ENCODE measurements at regions not wholly inside any gene's neighbourhood (a gene's known extent, or its start where the extent isn't known, plus 50 kb on each side); places are given as distances from the start of the nearest gene placed in this dataset.

GRCh38 chr22:25494774-25495173 lies 69.7 kb upstream of the GRK3 start:
- Histone ChIP-seq H3K27ac (no peak overlapping the region), H3K4me1 (peaks cover 0 to 13% (median 0%) of the 10 kb centered on the region in 4 donors), H3K36me3 (no peaks in the 10 kb centered on the region), H3K4me3 (no peak overlapping the region), H3K27me3 (no peaks in the 10 kb centered on the region), H3K9me3 (no peaks in the 10 kb centered on the region)
- ATAC-seq (no peak), DNase-seq (no peak)
- TF ChIP-seq CTCF (IDR thresholded peaks at IDR 0.05) (no peak), POLR2A (IDR thresholded peaks at IDR 0.05) (no peak)
- 46% methylated on average over 3 of the region's 3 CpGs for WGBS (ENCODE audit: insufficient coverage, low coverage, low lambda C conversion rate, missing lambda C conversion rate)
- intact Hi-C loops (cut with DNase I), result no loop called here

- ATAC-seq (peak; percentile 80 to 95 (median 88)), DNase-seq (peak; percentile 37 to 85 (median 68))
- H3K27me3 ChIP-seq, result no peaks in the 10 kb centered on the region
- intact Hi-C loops (cut with DNase I), result no loop called here
- peaks cover 0 to 13% (median 0%) of the 10 kb centered on the region in 4 donors for H3K4me1 ChIP-seq
- no peaks in the 10 kb centered on the region for H3K9me3 ChIP-seq
- H3K4me3 ChIP-seq, result no peak overlapping the region
- WGBS (ENCODE audit: insufficient coverage, low coverage, low lambda C conversion rate, missing lambda C conversion rate), result 36% methylated on average over 1 of the region's 1 CpG
- no peaks in the 10 kb centered on the region for H3K36me3 ChIP-seq
- no peak overlapping the region for H3K27ac ChIP-seq
- TF ChIP-seq POLR2A (IDR thresholded peaks at IDR 0.05) (no peak), CTCF (IDR thresholded peaks at IDR 0.05) (no peak)
Observed at GRCh38 chr22:25495285-25495684, 69.2 kb upstream of the GRK3 start.

- intact Hi-C loops (cut with DNase I), result no loop called here
- 52% methylated on average over 4 of the region's 4 CpGs for WGBS (ENCODE audit: insufficient coverage, low coverage, low lambda C conversion rate, missing lambda C conversion rate)
- TF ChIP-seq POLR2A (IDR thresholded peaks at IDR 0.05) (no peak), CTCF (IDR thresholded peaks at IDR 0.05) (no peak)
Observed at GRCh38 chr22:25496396-25497064, 67.9 kb upstream of the GRK3 start.

GRCh38 chr22:25497181-25497641 lies 67.3 kb upstream of the GRK3 start:
- Histone ChIP-seq H3K27me3 (no peaks in the 10 kb centered on the region), H3K4me3 (no peak overlapping the region), H3K9me3 (no peaks in the 10 kb centered on the region), H3K27ac (no peak overlapping the region), H3K4me1 (peaks cover 0 to 13% (median 0%) of the 10 kb centered on the region in 4 donors), H3K36me3 (no peaks in the 10 kb centered on the region)
- intact Hi-C loops (cut with DNase I), result no loop called here
- DNase-seq, result no peak
- TF ChIP-seq CTCF (IDR thresholded peaks at IDR 0.05), result no peak
- TF ChIP-seq POLR2A (IDR thresholded peaks at IDR 0.05), result no peak
- ATAC-seq, result no peak
- 76% methylated on average over 2 of the region's 2 CpGs for WGBS (ENCODE audit: insufficient coverage, low coverage, low lambda C conversion rate, missing lambda C conversion rate)

More at GRCh38 chr22:25496396-25497064, 67.9 kb upstream of the GRK3 start:
- ATAC-seq, result no peak
- H3K36me3 ChIP-seq, result no peaks in the 10 kb centered on the region
- no peak for DNase-seq
- H3K27me3 ChIP-seq, result no peaks in the 10 kb centered on the region
- H3K4me3 ChIP-seq, result no peak overlapping the region
- H3K27ac ChIP-seq, result no peak overlapping the region
- H3K9me3 ChIP-seq, result no peaks in the 10 kb centered on the region
- peaks cover 0 to 13% (median 0%) of the 10 kb centered on the region in 4 donors for H3K4me1 ChIP-seq
